Upper lobe of right lung (tissue), 1 donor: ENCODE measurements at regions not wholly inside any gene's neighbourhood (a gene's known extent, or its start where the extent isn't known, plus 50 kb on each side); places are given as distances from the start of the nearest gene placed in this dataset.

Source experiments
- ATAC-seq: fragments of 200-7000 bp; cut with Tn5 transposase; one replicate; pipeline ENCODE4 v1.9.1; 2020; ENCODE audit warnings: mild to moderate bottlenecking, moderate library complexity
- DNase-seq: peaks from one replicate; pipeline ENCODE4 v3.0.0-alpha.2; 2020
- H3K27ac ChIP-seq: fragments of 200-600 bp; one replicate; pipeline ENCODE4 v1.8.0; 2022
- H3K27me3 ChIP-seq: fragments of 200-600 bp; one replicate; pipeline ENCODE4 v1.8.0; 2022; ENCODE audit warnings: mild to moderate bottlenecking
- H3K36me3 ChIP-seq: fragments of 200-600 bp; one replicate; pipeline ENCODE4 v1.8.0; 2022
- H3K4me1 ChIP-seq: fragments of 200-600 bp; one replicate; pipeline ENCODE4 v1.8.0; 2022
- H3K4me3 ChIP-seq: fragments of 200-600 bp; one replicate; pipeline ENCODE4 v1.8.0; 2022; ENCODE audit warnings: mild to moderate bottlenecking
- H3K9me3 ChIP-seq: fragments of 200-600 bp; one replicate; pipeline ENCODE4 v1.8.0; 2022
- intact Hi-C: fragments of 100-400 bp; cut with DNase I; formaldehyde crosslinking; loops from one replicate; pipeline ENCODE4 v1.11.0; 2022
- TF ChIP-seq, protein P1 (sequence below): fragments of 200-600 bp; IDR thresholded peaks from one replicate; pipeline ENCODE4 v1.8.0; 2022; ENCODE audit warnings: antibody characterized with exemption
- donor health status: DM: no; HTN: yes; CAD: no; lungs with severe emphysema.

DNA sequence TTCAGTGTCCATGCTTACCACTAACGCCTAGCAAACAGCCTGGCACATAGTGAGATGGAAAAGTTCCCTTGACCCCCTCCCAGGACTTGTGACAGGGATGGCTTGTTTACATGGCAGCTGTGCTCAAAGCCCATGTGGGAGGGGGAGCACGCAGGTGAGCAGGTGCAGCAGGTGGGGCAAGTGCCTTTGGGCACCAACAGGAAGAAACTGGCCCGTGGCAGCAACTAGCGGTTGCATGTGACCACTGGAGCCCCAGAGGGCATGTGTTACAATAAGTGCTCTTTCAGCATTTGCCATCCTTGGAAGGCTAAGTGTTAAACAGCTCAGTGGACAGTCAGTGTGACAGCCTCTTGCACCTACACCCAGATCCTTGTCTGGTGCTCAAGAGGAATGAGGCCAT lies 734.6 kb downstream of the TUSC7 start:
- no peak overlapping the region for H3K4me3 ChIP-seq
- ATAC-seq (no peak), DNase-seq (no peak)
- H3K4me1 ChIP-seq, result no peaks in the 10 kb centered on the region
- H3K27ac ChIP-seq, result no peak overlapping the region
- intact Hi-C loops, result no loop called here
- H3K9me3 ChIP-seq, result no peaks in the 10 kb centered on the region
- no peaks in the 10 kb centered on the region for H3K36me3 ChIP-seq
- no peaks in the 10 kb centered on the region for H3K27me3 ChIP-seq
- TF ChIP-seq, protein P1, sequence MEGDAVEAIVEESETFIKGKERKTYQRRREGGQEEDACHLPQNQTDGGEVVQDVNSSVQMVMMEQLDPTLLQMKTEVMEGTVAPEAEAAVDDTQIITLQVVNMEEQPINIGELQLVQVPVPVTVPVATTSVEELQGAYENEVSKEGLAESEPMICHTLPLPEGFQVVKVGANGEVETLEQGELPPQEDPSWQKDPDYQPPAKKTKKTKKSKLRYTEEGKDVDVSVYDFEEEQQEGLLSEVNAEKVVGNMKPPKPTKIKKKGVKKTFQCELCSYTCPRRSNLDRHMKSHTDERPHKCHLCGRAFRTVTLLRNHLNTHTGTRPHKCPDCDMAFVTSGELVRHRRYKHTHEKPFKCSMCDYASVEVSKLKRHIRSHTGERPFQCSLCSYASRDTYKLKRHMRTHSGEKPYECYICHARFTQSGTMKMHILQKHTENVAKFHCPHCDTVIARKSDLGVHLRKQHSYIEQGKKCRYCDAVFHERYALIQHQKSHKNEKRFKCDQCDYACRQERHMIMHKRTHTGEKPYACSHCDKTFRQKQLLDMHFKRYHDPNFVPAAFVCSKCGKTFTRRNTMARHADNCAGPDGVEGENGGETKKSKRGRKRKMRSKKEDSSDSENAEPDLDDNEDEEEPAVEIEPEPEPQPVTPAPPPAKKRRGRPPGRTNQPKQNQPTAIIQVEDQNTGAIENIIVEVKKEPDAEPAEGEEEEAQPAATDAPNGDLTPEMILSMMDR, result no peak

DNA sequence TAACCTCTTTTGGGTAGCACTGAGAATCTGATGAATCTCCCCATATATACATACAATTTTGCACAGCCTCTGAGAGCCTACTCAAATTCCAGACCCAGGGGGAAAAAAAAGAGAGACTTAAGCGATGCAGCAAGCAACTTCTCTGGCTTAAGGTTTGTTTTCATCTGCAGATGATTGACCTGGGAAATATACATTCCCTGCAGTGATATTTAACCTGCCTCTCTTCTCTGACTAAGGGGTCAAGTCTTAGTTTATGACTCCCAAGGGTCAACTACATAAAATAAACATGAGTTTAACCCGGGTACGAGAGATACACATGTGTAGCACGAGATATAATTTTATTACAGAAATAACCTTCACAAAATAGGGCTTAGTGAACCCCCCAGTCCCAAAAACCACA lies 737.8 kb downstream of the TUSC7 start:
- no peaks in the 10 kb centered on the region for H3K4me1 ChIP-seq
- intact Hi-C loops, result no loop called here
- TF ChIP-seq, protein P1, result no peak
- no peaks in the 10 kb centered on the region for H3K9me3 ChIP-seq
- DNase-seq, result no peak
- no peaks in the 10 kb centered on the region for H3K27me3 ChIP-seq
- no peak overlapping the region for H3K27ac ChIP-seq
- H3K36me3 ChIP-seq, result no peaks in the 10 kb centered on the region
- H3K4me3 ChIP-seq, result no peak overlapping the region
- no peak for ATAC-seq

DNA sequence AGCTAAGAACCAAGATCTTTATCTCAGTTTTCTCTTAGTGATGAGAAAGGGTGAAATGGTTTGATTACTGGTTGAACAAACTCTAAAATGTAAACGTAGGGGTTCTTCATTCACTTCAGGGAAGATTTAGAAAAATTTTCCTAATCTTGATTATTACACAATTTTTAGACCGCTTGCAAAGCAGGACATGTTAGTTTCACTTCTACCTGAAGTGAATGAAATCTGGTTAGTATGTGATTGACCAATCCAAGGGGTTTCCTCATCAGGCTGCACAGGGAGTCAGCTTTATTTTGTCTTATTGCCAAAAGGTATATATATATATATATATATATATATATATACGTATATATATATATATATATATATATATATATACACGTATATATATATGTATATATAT lies 740.4 kb downstream of the TUSC7 start:
- no peak overlapping the region for H3K27ac ChIP-seq
- no peaks in the 10 kb centered on the region for H3K27me3 ChIP-seq
- no peaks in the 10 kb centered on the region for H3K36me3 ChIP-seq
- TF ChIP-seq, protein P1, result no peak
- no peaks in the 10 kb centered on the region for H3K9me3 ChIP-seq
- no peaks in the 10 kb centered on the region for H3K4me1 ChIP-seq
- no peak overlapping the region for H3K4me3 ChIP-seq
- no peak for DNase-seq
- ATAC-seq, result no peak
- intact Hi-C loops, result no loop called here

DNA sequence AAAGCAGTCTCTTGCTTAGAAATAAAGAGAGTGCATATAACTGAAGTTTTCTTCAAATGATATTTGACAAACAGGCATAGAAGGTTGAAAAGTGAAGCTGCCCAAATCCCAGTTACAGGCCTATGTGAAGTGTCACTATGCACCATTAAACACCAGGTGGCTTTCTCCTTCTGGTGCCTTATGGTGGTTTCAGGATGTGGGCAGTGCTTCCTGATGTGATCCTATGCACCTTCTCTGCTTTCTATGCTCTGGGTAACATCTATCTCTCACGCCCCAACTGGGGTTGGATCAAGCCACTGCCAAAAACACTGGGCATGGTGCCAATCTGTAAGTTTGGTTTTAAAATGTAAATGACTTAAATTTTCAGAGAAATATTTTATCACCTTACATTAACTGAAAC lies 744.7 kb downstream of the TUSC7 start:
- Histone ChIP-seq H3K36me3 (no peaks in the 10 kb centered on the region), H3K4me3 (no peak overlapping the region), H3K27me3 (no peaks in the 10 kb centered on the region), H3K4me1 (no peaks in the 10 kb centered on the region), H3K27ac (no peak overlapping the region), H3K9me3 (no peaks in the 10 kb centered on the region)
- ATAC-seq (peak; percentile 23), DNase-seq (no peak)
- intact Hi-C loops, result no loop called here
- TF ChIP-seq, protein P1, result no peak

DNA sequence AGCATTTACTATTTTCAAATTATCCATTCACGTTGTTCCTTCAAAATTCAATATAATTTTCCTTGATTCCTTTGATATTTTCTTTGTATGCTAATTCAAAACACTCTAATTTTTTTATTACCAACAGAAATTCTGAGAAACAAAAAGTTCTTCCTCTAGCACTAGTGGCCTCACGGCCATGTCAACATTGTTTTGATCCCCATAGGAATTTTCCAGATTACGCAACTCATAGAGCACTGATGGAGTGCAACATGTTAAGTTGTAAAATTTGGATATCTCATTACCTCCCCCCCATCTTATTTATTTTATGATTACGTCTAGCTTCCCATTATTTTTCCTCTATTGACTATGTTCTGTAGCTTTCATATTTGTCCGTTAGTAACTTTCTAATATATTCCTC lies 745.3 kb downstream of the TUSC7 start:
- H3K27me3 ChIP-seq, result no peaks in the 10 kb centered on the region
- no peak overlapping the region for H3K4me3 ChIP-seq
- TF ChIP-seq, protein P1, result no peak
- no peak for DNase-seq
- intact Hi-C loops, result no loop called here
- no peaks in the 10 kb centered on the region for H3K36me3 ChIP-seq
- no peak overlapping the region for H3K27ac ChIP-seq
- H3K4me1 ChIP-seq, result no peaks in the 10 kb centered on the region
- no peaks in the 10 kb centered on the region for H3K9me3 ChIP-seq
- ATAC-seq, result no peak

DNA sequence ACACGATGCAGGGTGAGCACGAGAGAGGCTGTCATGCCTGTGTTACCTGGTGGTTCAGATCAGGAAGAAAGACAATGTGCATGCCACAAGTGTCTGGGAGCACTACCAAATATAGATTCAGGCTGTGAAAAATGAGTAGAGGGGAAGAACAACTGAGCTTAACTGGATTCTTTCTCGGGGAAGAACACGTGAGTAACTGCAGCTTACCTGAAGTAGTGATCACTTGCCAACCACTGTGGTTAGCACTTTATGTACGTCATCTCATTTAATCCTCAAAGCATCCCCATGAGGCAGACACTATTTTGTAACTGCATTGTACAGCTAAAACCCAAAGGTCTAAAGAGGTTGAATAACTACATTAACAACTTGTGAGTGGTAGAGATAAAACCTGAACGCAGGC lies 746.2 kb downstream of the TUSC7 start:
- Histone ChIP-seq H3K9me3 (no peaks in the 10 kb centered on the region), H3K27me3 (no peaks in the 10 kb centered on the region), H3K27ac (no peak overlapping the region), H3K36me3 (no peaks in the 10 kb centered on the region), H3K4me3 (no peak overlapping the region), H3K4me1 (no peaks in the 10 kb centered on the region)
- DNase-seq (no peak), ATAC-seq (no peak)
- intact Hi-C loops, result no loop called here
- TF ChIP-seq, protein P1, result no peak
